SU-DHL-6 (cell line): ENCODE measurements at regions not wholly inside any gene's neighbourhood (a gene's known extent, or its start where the extent isn't known, plus 50 kb on each side); places are given as distances from the start of the nearest gene placed in this dataset.

ENCODE experiments used
- CTCF ChIP-seq: fragments of 200-600 bp; sonication (generic); IDR thresholded peaks from one replicate; pipeline ENCODE4 v1.5.1; 2017; ENCODE audit warnings: antibody characterized with exemption, mild to moderate bottlenecking, low read length, moderate library complexity; ENCODE audit not compliant: insufficient read depth, poor library complexity, severe bottlenecking
- EZH2phosphoT487 ChIP-seq: fragments of 200-600 bp; sonication (generic), shearing (Covaris generic); conservative IDR thresholded peaks from 2 replicates; pipeline ENCODE4 v1.6.1; 2018; ENCODE audit warnings: mild to moderate bottlenecking, antibody characterized with exemption, low read length, moderate library complexity, mixed read lengths

GRCh38 chr13:44322928-44323327 is 50.7 kb upstream of the SERP2 start:
- no peak for TF ChIP-seq CTCF
- TF ChIP-seq EZH2phosphoT487 = no peak
